ENCODE measurements at regions not wholly inside any gene's neighbourhood (a gene's known extent, or its start where the extent isn't known, plus 50 kb on each side); places are given as distances from the start of the nearest gene placed in this dataset.
"Not testable (repeated sequence)": the region's sequence is repeated elsewhere in the genome, so short reads cannot be mapped to it uniquely, and the experiment has no call there.

- H3K4me3 ChIP-seq (ENCODE audit: control insufficient read depth, low read depth, low read length) = no peak overlapping the region
- no peak for DNase-seq (ENCODE audit: low read depth)
- TF ChIP-seq CTCF (IDR thresholded peaks at IDR 0.05; ENCODE audit: control insufficient read depth, insufficient read depth, low read depth, low read length, missing control alignments) = no peak
Observed at GRCh38 chr5:88049156-88049555, 219.5 kb downstream of the TMEM161B start.

- TF ChIP-seq CTCF (IDR thresholded peaks at IDR 0.05; ENCODE audit: control insufficient read depth, insufficient read depth, low read depth, low read length, missing control alignments) = no peak
- H3K4me3 ChIP-seq (ENCODE audit: control insufficient read depth, low read depth, low read length) = no peak overlapping the region
- no peak for DNase-seq (ENCODE audit: low read depth)
Observed at GRCh38 chr5:88045931-88046461, 222.6 kb downstream of the TMEM161B start.

GRCh38 chr5:88045165-88045564 is 223.5 kb downstream of the TMEM161B start:
- no peak for TF ChIP-seq CTCF (IDR thresholded peaks at IDR 0.05; ENCODE audit: control insufficient read depth, insufficient read depth, low read depth, low read length, missing control alignments)
- no peak for DNase-seq (ENCODE audit: low read depth)
- H3K4me3 ChIP-seq (ENCODE audit: control insufficient read depth, low read depth, low read length) = no peak overlapping the region

- no peak for DNase-seq (ENCODE audit: low read depth)
- no peak for TF ChIP-seq CTCF (IDR thresholded peaks at IDR 0.05; ENCODE audit: control insufficient read depth, insufficient read depth, low read depth, low read length, missing control alignments)
- H3K4me3 ChIP-seq (ENCODE audit: control insufficient read depth, low read depth, low read length) = no peak overlapping the region
Observed at GRCh38 chr5:88034520-88034919, 234.1 kb downstream of the TMEM161B start.

- DNase-seq (ENCODE audit: low read depth) = no peak
- no peak overlapping the region for H3K4me3 ChIP-seq (ENCODE audit: control insufficient read depth, low read depth, low read length)
- TF ChIP-seq CTCF (IDR thresholded peaks at IDR 0.05; ENCODE audit: control insufficient read depth, insufficient read depth, low read depth, low read length, missing control alignments) = no peak
Observed at GRCh38 chr5:88033191-88033590, 235.5 kb downstream of the TMEM161B start.

- no peak for TF ChIP-seq CTCF (IDR thresholded peaks at IDR 0.05; ENCODE audit: control insufficient read depth, insufficient read depth, low read depth, low read length, missing control alignments)
- H3K4me3 ChIP-seq (ENCODE audit: control insufficient read depth, low read depth, low read length) = no peak overlapping the region
Observed at GRCh38 chr5:88029011-88029410, 239.6 kb downstream of the TMEM161B start.

GRCh38 chr5:88021141-88021540 is 247.5 kb downstream of the TMEM161B start:
- TF ChIP-seq CTCF (IDR thresholded peaks at IDR 0.05; ENCODE audit: control insufficient read depth, insufficient read depth, low read depth, low read length, missing control alignments) = no peak
- H3K4me3 ChIP-seq (ENCODE audit: control insufficient read depth, low read depth, low read length) = no peak overlapping the region
- no peak for DNase-seq (ENCODE audit: low read depth)

More at GRCh38 chr5:88029011-88029410, 239.6 kb downstream of the TMEM161B start:
- DNase-seq (ENCODE audit: low read depth) = no peak

- not testable (repeated sequence) for DNase-seq (ENCODE audit: low read depth); H3K4me3 ChIP-seq (ENCODE audit: control insufficient read depth, low read depth, low read length)
Observed at GRCh38 chr5:88014984-88015383, 253.7 kb downstream of the TMEM161B start.

All from AG09309 (cell line).